Hippocampal formation (tissue), 2 donors: ENCODE measurements at regions not wholly inside any gene's neighbourhood (a gene's known extent, or its start where the extent isn't known, plus 50 kb on each side); places are given as distances from the start of the nearest gene placed in this dataset.

ENCODE experiments used
- DNase-seq, 2 donors: peaks; one replicate each; lab custom pipeline; 2025; lab: John Stamatoyannopoulos, UW

- DNase-seq: no peak
Measured at GRCh38 chr7:97620495-97620894, 111.4 kb upstream of the TAC1 start.

GRCh38 chr7:97623333-97623732 lies 108.6 kb upstream of the TAC1 start:
- no peak for DNase-seq

GRCh38 chr7:97630116-97630515 lies 101.8 kb upstream of the TAC1 start:
- DNase-seq: no peak

GRCh38 chr7:97635622-97636021 lies 96.3 kb upstream of the TAC1 start:
- DNase-seq: no peak

- no peak for DNase-seq
Measured at GRCh38 chr7:97639036-97639435, 92.8 kb upstream of the TAC1 start.

GRCh38 chr7:97659363-97660045 lies 72.4 kb upstream of the TAC1 start:
- DNase-seq: no peak

- no peak for DNase-seq
Measured at GRCh38 chr7:97667359-97667758, 64.5 kb upstream of the TAC1 start.

GRCh38 chr7:97671571-97671970 lies 60.3 kb upstream of the TAC1 start:
- DNase-seq: no peak

- no peak for DNase-seq
Measured at GRCh38 chr7:97680622-97681021, 51.3 kb upstream of the TAC1 start.
